Nephron progenitor cell (in vitro differentiated cells): ENCODE measurements at regions not wholly inside any gene's neighbourhood (a gene's known extent, or its start where the extent isn't known, plus 50 kb on each side); places are given as distances from the start of the nearest gene placed in this dataset.

Experiments used
- DNase-seq: peaks from one replicate; pipeline ENCODE4 v3.0.0; 2021
- H3K27ac Mint-ChIP-seq: 2 replicates; pipeline ENCODE4 v1.8.0; 2021; ENCODE audit warnings: mild to moderate bottlenecking, moderate library complexity, mixed read lengths
- H3K27me3 Mint-ChIP-seq: 2 replicates; pipeline ENCODE4 v1.8.0; 2021; ENCODE audit warnings: mild to moderate bottlenecking, low read depth, mixed read lengths; ENCODE audit not compliant: poor library complexity
- H3K36me3 Mint-ChIP-seq: 2 replicates; pipeline ENCODE4 v1.8.0; 2021; ENCODE audit warnings: low read depth, mixed read lengths
- H3K4me1 Mint-ChIP-seq: 2 replicates; pipeline ENCODE4 v1.8.0; 2021; ENCODE audit warnings: mixed read lengths
- H3K4me3 Mint-ChIP-seq: 2 replicates; pipeline ENCODE4 v1.8.0; 2021; ENCODE audit warnings: mild to moderate bottlenecking, moderate library complexity, mixed read lengths
- H3K9me3 Mint-ChIP-seq: 2 replicates; pipeline ENCODE4 v1.8.0; 2021; ENCODE audit warnings: mild to moderate bottlenecking, moderate library complexity, mixed read lengths
- TF ChIP-seq, protein P1 (sequence below): fragments of 200-600 bp; sonication (generic); IDR thresholded peaks from 2 replicates; pipeline ENCODE4 v1.5.0; 2021; ENCODE audit warnings: antibody characterized with exemption

DNA sequence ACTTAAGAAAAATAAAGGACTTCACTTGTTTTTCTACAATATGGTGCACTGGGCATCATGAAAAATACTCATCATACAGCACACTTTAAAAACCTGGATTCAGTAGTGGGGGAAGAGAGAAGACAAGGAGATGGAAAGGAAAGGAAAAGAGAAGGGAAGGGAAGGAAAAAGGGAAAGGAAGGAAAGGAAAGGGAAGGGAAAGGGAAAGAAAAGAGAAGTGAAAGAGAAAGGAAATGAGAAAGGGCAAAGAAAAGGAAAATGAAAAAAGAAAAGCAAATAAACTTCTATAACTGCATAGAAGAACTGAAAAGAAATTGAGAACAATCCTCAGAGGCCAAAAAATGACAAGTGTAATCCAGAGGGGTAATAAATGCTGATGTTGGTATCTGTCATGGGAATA is 388.1 kb upstream of the PKDCC start:
- DNase-seq, result no peak
- H3K4me1 Mint-ChIP-seq, result no peaks in the 10 kb centered on the region
- H3K9me3 Mint-ChIP-seq, result no peaks in the 10 kb centered on the region
- no peaks in the 10 kb centered on the region for H3K36me3 Mint-ChIP-seq
- no peak overlapping the region for H3K4me3 Mint-ChIP-seq
- no peaks in the 10 kb centered on the region for H3K27me3 Mint-ChIP-seq
- H3K27ac Mint-ChIP-seq, result no peak overlapping the region
- TF ChIP-seq, protein P1, sequence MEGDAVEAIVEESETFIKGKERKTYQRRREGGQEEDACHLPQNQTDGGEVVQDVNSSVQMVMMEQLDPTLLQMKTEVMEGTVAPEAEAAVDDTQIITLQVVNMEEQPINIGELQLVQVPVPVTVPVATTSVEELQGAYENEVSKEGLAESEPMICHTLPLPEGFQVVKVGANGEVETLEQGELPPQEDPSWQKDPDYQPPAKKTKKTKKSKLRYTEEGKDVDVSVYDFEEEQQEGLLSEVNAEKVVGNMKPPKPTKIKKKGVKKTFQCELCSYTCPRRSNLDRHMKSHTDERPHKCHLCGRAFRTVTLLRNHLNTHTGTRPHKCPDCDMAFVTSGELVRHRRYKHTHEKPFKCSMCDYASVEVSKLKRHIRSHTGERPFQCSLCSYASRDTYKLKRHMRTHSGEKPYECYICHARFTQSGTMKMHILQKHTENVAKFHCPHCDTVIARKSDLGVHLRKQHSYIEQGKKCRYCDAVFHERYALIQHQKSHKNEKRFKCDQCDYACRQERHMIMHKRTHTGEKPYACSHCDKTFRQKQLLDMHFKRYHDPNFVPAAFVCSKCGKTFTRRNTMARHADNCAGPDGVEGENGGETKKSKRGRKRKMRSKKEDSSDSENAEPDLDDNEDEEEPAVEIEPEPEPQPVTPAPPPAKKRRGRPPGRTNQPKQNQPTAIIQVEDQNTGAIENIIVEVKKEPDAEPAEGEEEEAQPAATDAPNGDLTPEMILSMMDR, result no peak

GRCh38 chr2:41662461-41662860 is 385.4 kb upstream of the PKDCC start:
- no peaks in the 10 kb centered on the region for H3K36me3 Mint-ChIP-seq
- TF ChIP-seq, protein P1, result no peak
- H3K4me3 Mint-ChIP-seq, result no peak overlapping the region
- no peaks in the 10 kb centered on the region for H3K27me3 Mint-ChIP-seq
- no peaks in the 10 kb centered on the region for H3K4me1 Mint-ChIP-seq
- no peaks in the 10 kb centered on the region for H3K9me3 Mint-ChIP-seq
- DNase-seq, result no peak
- no peak overlapping the region for H3K27ac Mint-ChIP-seq

- no peaks in the 10 kb centered on the region for H3K9me3 Mint-ChIP-seq
- no peak overlapping the region for H3K4me3 Mint-ChIP-seq
- no peaks in the 10 kb centered on the region for H3K36me3 Mint-ChIP-seq
- H3K4me1 Mint-ChIP-seq, result no peaks in the 10 kb centered on the region
- H3K27ac Mint-ChIP-seq, result no peak overlapping the region
- H3K27me3 Mint-ChIP-seq, result no peaks in the 10 kb centered on the region
- DNase-seq, result no peak
- TF ChIP-seq, protein P1, result no peak
Observed at GRCh38 chr2:41663056-41663455, 384.8 kb upstream of the PKDCC start.

DNA sequence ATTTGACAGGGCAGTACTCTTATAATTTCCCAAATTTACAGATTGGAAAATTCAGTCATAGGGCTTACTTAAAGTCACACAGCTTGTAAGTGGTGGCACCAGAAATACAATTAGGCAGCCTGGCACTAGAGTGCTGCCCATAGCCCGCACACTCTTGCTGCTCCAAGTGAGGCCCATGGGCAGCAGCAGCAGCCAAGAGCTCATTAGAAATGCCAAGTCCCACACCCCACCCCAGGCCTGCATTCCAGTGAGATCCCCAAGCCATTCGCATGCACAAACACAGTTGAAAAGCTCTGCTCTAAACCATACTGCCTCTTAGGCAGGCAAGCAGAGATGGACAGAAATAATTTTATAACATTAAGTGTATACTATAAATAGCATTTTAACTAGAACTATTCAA is 379.3 kb upstream of the PKDCC start:
- no peak for DNase-seq
- no peak overlapping the region for H3K4me3 Mint-ChIP-seq
- no peaks in the 10 kb centered on the region for H3K4me1 Mint-ChIP-seq
- TF ChIP-seq, protein P1, result no peak
- no peaks in the 10 kb centered on the region for H3K9me3 Mint-ChIP-seq
- H3K36me3 Mint-ChIP-seq, result no peaks in the 10 kb centered on the region
- peaks cover 11% of the 10 kb centered on the region for H3K27me3 Mint-ChIP-seq
- H3K27ac Mint-ChIP-seq, result no peak overlapping the region

- H3K9me3 Mint-ChIP-seq, result no peaks in the 10 kb centered on the region
Observed at GRCh38 chr2:41678639-41679038, 369.2 kb upstream of the PKDCC start.

DNA sequence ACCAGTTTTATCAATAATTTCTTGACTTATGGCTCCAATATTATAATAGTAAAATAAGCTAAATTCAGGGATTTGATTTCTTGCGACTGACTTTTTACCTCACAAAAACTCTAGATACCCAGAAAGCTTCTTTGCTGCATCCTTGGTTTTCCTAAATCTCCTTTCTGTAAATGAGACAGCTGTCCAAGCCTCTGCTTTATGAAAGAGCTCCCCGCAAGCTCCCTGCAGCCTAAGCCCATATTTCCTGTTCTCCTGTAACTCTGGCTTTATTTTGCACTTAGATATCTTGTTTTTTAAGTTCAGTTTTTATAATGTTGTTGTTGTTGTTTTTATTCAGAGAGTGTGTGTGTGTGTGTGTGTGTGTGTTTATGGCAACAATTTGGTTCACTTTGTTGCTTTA is 361.7 kb upstream of the PKDCC start:
- H3K36me3 Mint-ChIP-seq, result no peaks in the 10 kb centered on the region
- no peak for DNase-seq
- no peak overlapping the region for H3K4me3 Mint-ChIP-seq
- H3K9me3 Mint-ChIP-seq, result peaks cover 4% of the 10 kb centered on the region
- H3K27ac Mint-ChIP-seq, result no peak overlapping the region
- TF ChIP-seq, protein P1, result no peak
- no peaks in the 10 kb centered on the region for H3K4me1 Mint-ChIP-seq
- peaks cover 4% of the 10 kb centered on the region for H3K27me3 Mint-ChIP-seq

More at GRCh38 chr2:41678639-41679038, 369.2 kb upstream of the PKDCC start:
- H3K4me3 Mint-ChIP-seq, result no peak overlapping the region
- no peaks in the 10 kb centered on the region for H3K4me1 Mint-ChIP-seq
- peaks cover 6% of the 10 kb centered on the region for H3K27me3 Mint-ChIP-seq
- no peaks in the 10 kb centered on the region for H3K36me3 Mint-ChIP-seq
- DNase-seq, result no peak
- TF ChIP-seq, protein P1, result no peak
- no peak overlapping the region for H3K27ac Mint-ChIP-seq
